ENCODE measurements at regions not wholly inside any gene's neighbourhood (a gene's known extent, or its start where the extent isn't known, plus 50 kb on each side); places are given as distances from the start of the nearest gene placed in this dataset.
"Not testable (repeated sequence)": the region's sequence is repeated elsewhere in the genome, so short reads cannot be mapped to it uniquely, and the experiment has no call there.

- DNase-seq (ENCODE audit: insufficient read length, low spot score) = no peak
- FAIRE-seq = no peak
- TF ChIP-seq POLR2A (IDR thresholded peaks at IDR 0.05; ENCODE audit: low read depth, low read length) = no peak
Observed at GRCh38 chr2:53493210-53493609, 274.4 kb upstream of the CHAC2 start.

GRCh38 chr2:53490659-53491058 lies 276.9 kb upstream of the CHAC2 start:
- FAIRE-seq (peak; percentile 94), DNase-seq (ENCODE audit: insufficient read length, low spot score) (peak; percentile 23)
- no peak for TF ChIP-seq POLR2A (IDR thresholded peaks at IDR 0.05; ENCODE audit: low read depth, low read length)

- FAIRE-seq; DNase-seq (ENCODE audit: insufficient read length, low spot score): not testable (repeated sequence)
Observed at GRCh38 chr2:53486185-53486899, 281.3 kb upstream of the CHAC2 start.

- no peak for DNase-seq (ENCODE audit: insufficient read length, low spot score)
- no peak for TF ChIP-seq POLR2A (IDR thresholded peaks at IDR 0.05; ENCODE audit: low read depth, low read length)
Observed at GRCh38 chr2:53485021-53485728, 282.4 kb upstream of the CHAC2 start.

GRCh38 chr2:53484531-53484930 lies 283.1 kb upstream of the CHAC2 start:
- TF ChIP-seq POLR2A (IDR thresholded peaks at IDR 0.05; ENCODE audit: low read depth, low read length) = no peak
- no peak for FAIRE-seq

More at GRCh38 chr2:53485021-53485728, 282.4 kb upstream of the CHAC2 start:
- FAIRE-seq = no peak

GRCh38 chr2:53477517-53477916 lies 290.1 kb upstream of the CHAC2 start:
- TF ChIP-seq POLR2A (IDR thresholded peaks at IDR 0.05; ENCODE audit: low read depth, low read length) = no peak
- no peak for FAIRE-seq
- no peak for DNase-seq (ENCODE audit: insufficient read length, low spot score)

More at GRCh38 chr2:53484531-53484930, 283.1 kb upstream of the CHAC2 start:
- DNase-seq (ENCODE audit: insufficient read length, low spot score) = no peak

GRCh38 chr2:53476834-53477233 lies 290.8 kb upstream of the CHAC2 start:
- DNase-seq (ENCODE audit: insufficient read length, low spot score) = no peak
- no peak for TF ChIP-seq POLR2A (IDR thresholded peaks at IDR 0.05; ENCODE audit: low read depth, low read length)
- no peak for FAIRE-seq

- DNase-seq (ENCODE audit: insufficient read length, low spot score) (no peak), FAIRE-seq (no peak)
- TF ChIP-seq POLR2A (IDR thresholded peaks at IDR 0.05; ENCODE audit: low read depth, low read length) = no peak
Observed at GRCh38 chr2:53475766-53476165, 291.8 kb upstream of the CHAC2 start.

GRCh38 chr2:53475321-53475720 lies 292.3 kb upstream of the CHAC2 start:
- FAIRE-seq = peak; percentile 83
- DNase-seq (ENCODE audit: insufficient read length, low spot score) = peak; percentile 39
- TF ChIP-seq POLR2A (IDR thresholded peaks at IDR 0.05; ENCODE audit: low read depth, low read length) = no peak

GRCh38 chr2:53474914-53475313 lies 292.7 kb upstream of the CHAC2 start:
- DNase-seq (ENCODE audit: insufficient read length, low spot score) = no peak
- no peak for FAIRE-seq

GRCh38 chr2:53473775-53474311 lies 293.8 kb upstream of the CHAC2 start:
- no peak for DNase-seq (ENCODE audit: insufficient read length, low spot score)

More at GRCh38 chr2:53474914-53475313, 292.7 kb upstream of the CHAC2 start:
- no peak for TF ChIP-seq POLR2A (IDR thresholded peaks at IDR 0.05; ENCODE audit: low read depth, low read length)

GRCh38 chr2:53473236-53473635 lies 294.4 kb upstream of the CHAC2 start:
- DNase-seq (ENCODE audit: insufficient read length, low spot score) (no peak), FAIRE-seq (no peak)
- TF ChIP-seq POLR2A (IDR thresholded peaks at IDR 0.05; ENCODE audit: low read depth, low read length) = no peak

More at GRCh38 chr2:53473775-53474311, 293.8 kb upstream of the CHAC2 start:
- no peak for TF ChIP-seq POLR2A (IDR thresholded peaks at IDR 0.05; ENCODE audit: low read depth, low read length)
- no peak for FAIRE-seq

- DNase-seq (ENCODE audit: insufficient read length, low spot score) (no peak), FAIRE-seq (no peak)
- TF ChIP-seq POLR2A (IDR thresholded peaks at IDR 0.05; ENCODE audit: low read depth, low read length) = no peak
Observed at GRCh38 chr2:53467467-53468180, 300.0 kb upstream of the CHAC2 start.

All from H54 (cell line).